Neural progenitor cell (in vitro differentiated cells): ENCODE measurements at regions not wholly inside any gene's neighbourhood (a gene's known extent, or its start where the extent isn't known, plus 50 kb on each side); places are given as distances from the start of the nearest gene placed in this dataset.

ENCODE experiments used
- EZH2 ChIP-seq: fragments of 200-600 bp; sonication (generic); IDR thresholded peaks from 2 replicates; pipeline ENCODE4 v1.6.1; 2017; ENCODE audit warnings: antibody characterized with exemption, mild to moderate bottlenecking, moderate library complexity
- EZH2phosphoT487 ChIP-seq: fragments of 200-600 bp; sonication (generic); IDR thresholded peaks from 2 replicates; pipeline ENCODE4 v1.6.1; 2017; ENCODE audit warnings: antibody characterized with exemption
- TF ChIP-seq, protein P1 (sequence below): fragments of 200-600 bp; sonication (generic); IDR thresholded peaks from 2 replicates; pipeline ENCODE4 v1.5.1; 2017; ENCODE audit warnings: antibody characterized with exemption, mild to moderate bottlenecking

GRCh38 chr4:108480881-108481280 is 139.5 kb upstream of the RPL34 start:
- TF ChIP-seq, protein P1, sequence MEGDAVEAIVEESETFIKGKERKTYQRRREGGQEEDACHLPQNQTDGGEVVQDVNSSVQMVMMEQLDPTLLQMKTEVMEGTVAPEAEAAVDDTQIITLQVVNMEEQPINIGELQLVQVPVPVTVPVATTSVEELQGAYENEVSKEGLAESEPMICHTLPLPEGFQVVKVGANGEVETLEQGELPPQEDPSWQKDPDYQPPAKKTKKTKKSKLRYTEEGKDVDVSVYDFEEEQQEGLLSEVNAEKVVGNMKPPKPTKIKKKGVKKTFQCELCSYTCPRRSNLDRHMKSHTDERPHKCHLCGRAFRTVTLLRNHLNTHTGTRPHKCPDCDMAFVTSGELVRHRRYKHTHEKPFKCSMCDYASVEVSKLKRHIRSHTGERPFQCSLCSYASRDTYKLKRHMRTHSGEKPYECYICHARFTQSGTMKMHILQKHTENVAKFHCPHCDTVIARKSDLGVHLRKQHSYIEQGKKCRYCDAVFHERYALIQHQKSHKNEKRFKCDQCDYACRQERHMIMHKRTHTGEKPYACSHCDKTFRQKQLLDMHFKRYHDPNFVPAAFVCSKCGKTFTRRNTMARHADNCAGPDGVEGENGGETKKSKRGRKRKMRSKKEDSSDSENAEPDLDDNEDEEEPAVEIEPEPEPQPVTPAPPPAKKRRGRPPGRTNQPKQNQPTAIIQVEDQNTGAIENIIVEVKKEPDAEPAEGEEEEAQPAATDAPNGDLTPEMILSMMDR = no peak
- TF ChIP-seq EZH2phosphoT487 = no peak
- TF ChIP-seq EZH2 = no peak
